H1 (cell line): ENCODE measurements at regions not wholly inside any gene's neighbourhood (a gene's known extent, or its start where the extent isn't known, plus 50 kb on each side); places are given as distances from the start of the nearest gene placed in this dataset.

Experiments used
- CTCF ChIA-PET: fragments of 300-600 bp; sonication (Branson Sonifier 250); formaldehyde crosslinking; loops from one replicate; lab custom pipeline; 2021; ENCODE audit not compliant: partially characterized antibody; lab: Charles Lee
- POLR2A ChIA-PET: fragments of 300-600 bp; sonication (Branson Sonifier 250); formaldehyde crosslinking; loops from one replicate; lab custom pipeline; 2021; ENCODE audit warnings: inconsistent platforms; ENCODE audit not compliant: partially characterized antibody; lab: Charles Lee
- DNase-seq, 2 experiments: peaks; one replicate each; pipeline versions ENCODE4 v3.0.0 to v3.0.0-alpha.2; 2010 to 2022; ENCODE audit warnings: low spot score in 2 of 2, low read depth in 1 of 2, mixed read lengths in 1 of 2
- FAIRE-seq: peaks from 2 replicates; lab custom pipeline; 2011; peaks lifted over from hg19 to GRCh38; lab: Jason Lieb, UNC
- H2AFZ ChIP-seq: 2 replicates; pipeline ENCODE4 v1.8.1; 2012; ENCODE audit warnings: low read length, inconsistent platforms
- H2AK5ac ChIP-seq: 2 replicates; pipeline ENCODE4 v1.6.1; 2013; ENCODE audit warnings: low read depth, low read length
- H2BK120ac ChIP-seq: replicated peaks from 2 replicates; pipeline ENCODE3; 2013; ENCODE audit warnings: low read depth, low read length, inconsistent platforms
- H2BK12ac ChIP-seq: 2 replicates; pipeline ENCODE4 v1.6.1; 2013; ENCODE audit warnings: low read depth, low read length
- H2BK15ac ChIP-seq: 2 replicates; pipeline ENCODE4 v1.6.1; 2013; ENCODE audit warnings: low read length
- H2BK20ac ChIP-seq: 2 replicates; pipeline ENCODE4 v1.6.1; 2013; ENCODE audit warnings: low read length
- H2BK5ac ChIP-seq: 2 replicates; pipeline ENCODE4 v1.6.1; 2013; ENCODE audit warnings: low read depth, low read length
- H3K14ac ChIP-seq: 2 replicates; pipeline ENCODE4 v1.6.1; 2013; ENCODE audit warnings: inconsistent platforms; ENCODE audit not compliant: insufficient read length
- H3K18ac ChIP-seq: 2 replicates; pipeline ENCODE4 v1.6.1; 2013; ENCODE audit warnings: low read length; ENCODE audit errors: extremely low read depth
- H3K23ac ChIP-seq: 2 replicates; pipeline ENCODE4 v1.6.1; 2013; ENCODE audit warnings: inconsistent platforms; ENCODE audit not compliant: insufficient read length
- H3K23me2 ChIP-seq: 2 replicates; pipeline ENCODE4 v1.6.1; 2013; ENCODE audit warnings: low read depth, low read length
- H3K27ac ChIP-seq: 2 replicates; pipeline ENCODE4 v1.6.1; 2011; ENCODE audit warnings: low read depth, low read length, inconsistent platforms
- H3K27me3 ChIP-seq, 4 experiments: replicated peaks in 1 of 4; 1 replicate in 1 of 4; 2 replicates in 3 of 4; pipeline versions ENCODE4 v1.6.1 to v1.8.1; 2011 to 2013; ENCODE audit warnings: low read length in 3 of 4, mild to moderate bottlenecking in 3 of 4, inconsistent platforms in 2 of 4, mixed read lengths in 2 of 4, moderate library complexity in 1 of 4; ENCODE audit not compliant: control insufficient read depth in 3 of 4, insufficient read depth in 3 of 4; ENCODE audit errors: extremely low read depth in 1 of 4
- H3K36me3 ChIP-seq, 4 experiments: 2 replicates each; pipeline versions ENCODE4 v1.6.1 to v1.8.1; 2011 to 2013; ENCODE audit warnings: mild to moderate bottlenecking in 4 of 4, low read length in 3 of 4, moderate library complexity in 2 of 4, control low read depth in 1 of 4, inconsistent platforms in 1 of 4; ENCODE audit not compliant: insufficient read depth in 4 of 4, control insufficient read depth in 2 of 4
- H3K4ac ChIP-seq: replicated peaks from 2 replicates; pipeline ENCODE3; 2013; ENCODE audit warnings: low read length, low read depth, mixed read lengths, inconsistent platforms; ENCODE audit not compliant: insufficient read length
- H3K4me1 ChIP-seq, 4 experiments: replicated peaks in 1 of 4; 1 replicate in 1 of 4; 2 replicates in 3 of 4; pipeline versions ENCODE4 v1.6.1 to v1.8.1; 2011 to 2013; ENCODE audit warnings: low read length in 3 of 4, inconsistent platforms in 2 of 4, mixed read lengths in 1 of 4; ENCODE audit not compliant: insufficient read depth in 4 of 4, control insufficient read depth in 3 of 4
- H3K4me2 ChIP-seq, 2 experiments: 2 replicates each; pipeline versions ENCODE4 v1.6.1 to v1.8.1; 2011 to 2013; ENCODE audit warnings: low read depth in 2 of 2, low read length in 2 of 2, control low read depth in 1 of 2, inconsistent platforms in 1 of 2, mild to moderate bottlenecking in 1 of 2; ENCODE audit not compliant: insufficient read depth in 1 of 2
- H3K4me3 ChIP-seq, 4 experiments: fragments of 200-600, 300-600 bp in 1 of 4; sonication (generic), shearing (Covaris generic), sonication (Bioruptor Twin) in 1 of 4; 2 replicates each; pipeline versions ENCODE4 v1.5.1 to v1.8.1; 2011 to 2016; ENCODE audit warnings: low read length in 4 of 4, low read depth in 3 of 4, control low read depth in 2 of 4, inconsistent platforms in 2 of 4, mild to moderate bottlenecking in 2 of 4, mixed read lengths in 1 of 4, moderate library complexity in 1 of 4; ENCODE audit not compliant: insufficient read depth in 2 of 4; ENCODE audit errors: extremely low read depth in 1 of 4
- H3K56ac ChIP-seq: replicated peaks from 2 replicates; pipeline ENCODE3; 2013; ENCODE audit warnings: low read depth, mild to moderate bottlenecking, mixed read lengths, low read length, inconsistent platforms; ENCODE audit not compliant: insufficient read length
- H3K79me1 ChIP-seq: 2 replicates; pipeline ENCODE4 v1.6.1; 2013; ENCODE audit warnings: low read depth, low read length, control low read depth
- H3K79me2 ChIP-seq, 2 experiments: 2 replicates each; pipeline versions ENCODE4 v1.6.1 to v1.8.1; 2012 to 2013; ENCODE audit warnings: low read length in 2 of 2, mild to moderate bottlenecking in 2 of 2, inconsistent platforms in 1 of 2; ENCODE audit not compliant: insufficient read depth in 2 of 2, control insufficient read depth in 1 of 2
- H3K9ac ChIP-seq, 4 experiments: replicated peaks in 1 of 4; 1 replicate in 1 of 4; 2 replicates in 3 of 4; pipeline versions ENCODE4 v1.6.1 to v1.8.1; 2011 to 2013; ENCODE audit warnings: low read depth in 3 of 4, low read length in 3 of 4, control low read depth in 2 of 4, mild to moderate bottlenecking in 2 of 4, moderate library complexity in 2 of 4, inconsistent platforms in 1 of 4; ENCODE audit errors: extremely low read depth in 1 of 4
- H3K9me3 ChIP-seq, 2 experiments: 2 replicates each; pipeline versions ENCODE4 v1.6.1 to v1.8.1; 2012 to 2013; ENCODE audit warnings: mild to moderate bottlenecking in 2 of 2, moderate library complexity in 2 of 2, control low read depth in 1 of 2, inconsistent platforms in 1 of 2, low read depth in 1 of 2, low read length in 1 of 2, mixed read lengths in 1 of 2; ENCODE audit not compliant: insufficient read depth in 2 of 2
- H4K20me1 ChIP-seq, 2 experiments: replicated peaks in 1 of 2; 2 replicates each; pipeline versions ENCODE3 to v1.8.1; 2011 to 2013; ENCODE audit warnings: inconsistent platforms in 2 of 2, low read length in 2 of 2, mild to moderate bottlenecking in 1 of 2; ENCODE audit not compliant: insufficient read depth in 2 of 2, control insufficient read depth in 1 of 2
- H4K5ac ChIP-seq: 2 replicates; pipeline ENCODE4 v1.6.1; 2013; ENCODE audit warnings: low read length, low read depth, mixed read lengths, inconsistent platforms; ENCODE audit not compliant: insufficient read length
- H4K8ac ChIP-seq: 2 replicates; pipeline ENCODE4 v1.8.0; 2013; ENCODE audit warnings: mild to moderate bottlenecking, moderate library complexity, low read length, inconsistent platforms; ENCODE audit not compliant: insufficient read depth; ENCODE audit errors: extremely low read depth
- H4K91ac ChIP-seq: replicated peaks from 2 replicates; pipeline ENCODE3; 2013; ENCODE audit warnings: low read length, mixed read lengths, inconsistent platforms; ENCODE audit not compliant: insufficient read length
- CBX8 ChIP-seq: fragments of 300-800, 300-1000 bp; sonication (generic); IDR thresholded peaks from 2 replicates; pipeline ENCODE4 v1.7.1; 2016; ENCODE audit warnings: low read depth, low read length, borderline replicate concordance
- JUN ChIP-seq: IDR thresholded peaks from 2 replicates; pipeline ENCODE4 v1.6.1; 2011; ENCODE audit warnings: low read depth, mild to moderate bottlenecking, improper control_type of control experiment, low read length
- SIN3A ChIP-seq, 2 experiments: IDR thresholded peaks in 1 of 2; conservative IDR thresholded peaks in 1 of 2; 2 replicates each; pipeline ENCODE4 v1.6.1; 2011 to 2012; ENCODE audit warnings: low read length in 2 of 2, improper control_type of control experiment in 1 of 2, low read depth in 1 of 2, mild to moderate bottlenecking in 1 of 2
- SIX5 ChIP-seq: IDR thresholded peaks from 2 replicates; pipeline ENCODE4 v1.6.1; 2011; ENCODE audit warnings: mild to moderate bottlenecking, low read depth, low read length

GRCh38 chr5:68504306-68504705, 288.8 kb downstream of the PIK3R1 start:
- Histone ChIP-seq H3K27ac (no peak overlapping the region), H4K91ac (no peak overlapping the region), H2BK12ac (no peak overlapping the region), H3K4me3 (no peak overlapping the region), H3K56ac (no peak overlapping the region), H3K4ac (no peak overlapping the region), H3K23me2 (no peaks in the 10 kb centered on the region), H2AK5ac (no peak overlapping the region), H3K4me2 (no peak overlapping the region), H3K27me3 (no peaks in the 10 kb centered on the region), H3K9ac (no peak overlapping the region), H3K18ac (no peak overlapping the region), H2BK20ac (no peak overlapping the region), H2BK120ac (no peak overlapping the region), H3K4me1 (no peaks in the 10 kb centered on the region), H3K9me3 (peaks cover 4% of the 10 kb centered on the region in 2 experiments; a peak in 3 of 4 replicates), H4K8ac (no peak overlapping the region), H2AFZ (no peak overlapping the region), H3K79me1 (no peaks in the 10 kb centered on the region), H3K14ac (no peak overlapping the region), H4K20me1 (no peaks in the 10 kb centered on the region), H4K5ac (no peak overlapping the region), H3K36me3 (no peaks in the 10 kb centered on the region), H3K79me2 (no peaks in the 10 kb centered on the region), H2BK5ac (no peak overlapping the region), H2BK15ac (no peak overlapping the region), H3K23ac (no peak overlapping the region)
- CTCF ChIA-PET: interaction anchor here (0.6 to 1.3 kb wide), 2 partner anchors 24 to 286 kb away, joined by 3 read pairs; no protein-coding TSS in a partner anchor
- TF ChIP-seq SIN3A (conservative IDR thresholded peaks at IDR 0.05 in 1 of 2, IDR thresholded peaks at IDR 0.05 in 1 of 2; ENCODE audit: low read depth in 1 of 2, low read length in 2 of 2) (no peak), JUN (no peak), CBX8 (no peak), SIX5 (no peak)
- POLR2A ChIA-PET: no interaction called here
- DNase-seq (no peak), FAIRE-seq (no peak)
